NCI-H146 treated with DMSO at 0.1 percent for 48 hours (cell line): ENCODE measurements at regions not wholly inside any gene's neighbourhood (a gene's known extent, or its start where the extent isn't known, plus 50 kb on each side); places are given as distances from the start of the nearest gene placed in this dataset.

Experiments
- DNase-seq: peaks from one replicate; lab custom pipeline; 2025; ENCODE audit not compliant: unreplicated experiment; lab: John Stamatoyannopoulos, UW

DNA sequence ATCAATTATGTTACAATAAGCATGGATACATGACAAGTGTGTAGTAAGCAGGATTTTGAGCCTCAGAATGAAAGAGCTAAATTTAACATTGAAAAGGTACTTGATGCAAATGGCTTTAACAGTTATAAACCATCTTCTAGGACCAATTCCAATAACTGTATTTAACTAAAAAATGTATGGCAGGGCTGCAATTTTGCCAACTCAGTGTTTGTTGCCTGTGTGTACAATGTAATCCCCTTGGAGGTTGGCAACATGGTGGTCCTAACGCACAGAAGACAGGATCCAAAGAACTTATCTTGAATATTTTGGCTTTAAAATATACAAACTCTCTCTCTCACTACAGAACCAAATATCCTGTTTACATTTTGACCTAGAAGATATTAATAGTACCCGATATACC is 2314.1 kb downstream of the LRRC4C start:
- DNase-seq, result no peak

DNA sequence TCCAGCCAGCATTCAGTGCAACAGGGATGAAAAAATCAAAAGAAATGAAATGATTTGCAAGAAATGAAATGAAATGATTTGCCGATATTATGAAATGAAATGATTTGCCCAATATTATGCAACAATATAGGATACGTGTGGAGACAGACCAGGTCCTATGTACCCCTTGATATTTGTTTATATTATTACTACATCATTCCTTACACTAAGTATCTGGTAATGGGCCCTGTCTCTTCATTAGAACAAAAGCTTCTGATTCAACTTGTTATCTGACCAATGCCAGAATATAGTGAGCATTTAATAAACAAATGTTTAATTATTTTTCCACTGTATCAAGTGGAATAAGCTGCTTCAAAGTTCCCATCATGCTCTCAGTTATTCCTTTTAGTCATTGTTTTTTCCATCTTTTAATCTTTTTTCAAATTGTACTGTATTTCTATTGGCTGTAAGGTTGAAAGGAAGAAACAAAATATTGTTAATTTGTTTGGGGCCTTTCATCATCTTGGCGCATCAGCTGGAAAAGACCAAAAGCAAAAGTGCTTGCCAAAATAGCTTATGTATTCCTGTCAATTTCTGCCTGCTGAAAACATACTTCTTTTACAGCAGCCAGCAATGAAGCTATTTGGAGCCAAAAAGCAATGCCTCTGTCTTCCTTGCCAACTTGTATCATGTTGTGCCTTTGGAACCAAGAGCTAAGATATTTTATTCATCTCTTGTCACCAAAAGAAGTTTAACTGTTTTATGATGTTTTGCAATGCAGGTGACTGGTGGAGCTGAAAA is 2314.9 kb downstream of the LRRC4C start:
- no peak for DNase-seq

DNA sequence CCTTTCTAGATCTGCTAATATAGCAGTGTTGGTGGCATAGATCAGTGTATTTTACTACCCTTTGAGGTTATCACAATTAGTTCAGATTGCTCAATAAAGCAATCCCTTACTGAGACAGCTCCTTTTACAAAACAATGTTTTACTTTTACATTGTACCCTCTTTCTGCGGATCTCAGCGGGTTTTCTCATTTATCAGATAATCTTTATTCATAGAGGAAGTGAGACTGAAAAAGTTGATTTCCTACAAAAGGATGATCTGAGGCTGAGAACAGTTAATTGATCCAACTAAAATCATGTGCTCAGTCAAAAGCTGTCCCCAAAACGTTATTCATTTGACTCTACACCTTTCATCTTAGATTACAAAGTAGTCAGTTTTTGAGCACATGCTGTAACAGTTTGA is 2319.9 kb downstream of the LRRC4C start:
- DNase-seq, result no peak

DNA sequence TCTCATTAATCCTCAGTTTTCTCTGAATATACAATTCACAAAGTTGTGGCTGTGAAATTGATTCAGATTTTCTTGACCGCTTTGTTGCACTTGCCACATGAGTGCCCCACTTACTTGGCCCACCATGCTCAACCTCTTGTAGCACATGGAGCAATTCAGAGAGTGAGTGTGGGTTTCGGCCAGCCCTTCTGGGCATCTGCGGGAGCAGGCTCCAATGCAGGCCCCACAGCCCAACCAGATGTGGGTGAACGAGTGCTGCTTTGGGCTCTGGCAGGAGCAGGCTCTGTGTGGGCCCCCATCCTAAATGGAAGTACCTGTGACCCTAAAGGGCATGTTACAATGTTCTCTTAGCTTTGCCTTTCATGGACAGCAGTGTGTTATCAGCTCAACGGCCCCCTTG is 2338.6 kb downstream of the LRRC4C start:
- no peak for DNase-seq

DNA sequence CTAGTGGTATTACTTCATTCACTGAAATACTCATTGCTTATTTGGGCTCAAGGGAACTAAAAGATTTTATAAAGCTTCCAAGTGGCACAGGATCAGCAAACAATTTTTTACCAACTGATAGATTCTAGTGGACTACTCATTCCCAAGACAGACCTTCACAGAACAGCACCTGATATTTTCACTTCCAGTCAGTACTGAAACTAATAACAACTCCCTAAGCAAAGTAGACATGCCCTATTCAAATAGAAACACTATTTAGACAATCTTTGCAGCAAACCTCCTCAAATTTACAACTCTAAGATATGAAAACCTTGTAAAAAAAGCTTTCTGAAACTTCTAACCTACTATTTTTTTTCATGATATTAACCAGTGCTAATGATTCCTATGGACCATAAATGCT is 2345.8 kb downstream of the LRRC4C start:
- DNase-seq, result no peak

DNA sequence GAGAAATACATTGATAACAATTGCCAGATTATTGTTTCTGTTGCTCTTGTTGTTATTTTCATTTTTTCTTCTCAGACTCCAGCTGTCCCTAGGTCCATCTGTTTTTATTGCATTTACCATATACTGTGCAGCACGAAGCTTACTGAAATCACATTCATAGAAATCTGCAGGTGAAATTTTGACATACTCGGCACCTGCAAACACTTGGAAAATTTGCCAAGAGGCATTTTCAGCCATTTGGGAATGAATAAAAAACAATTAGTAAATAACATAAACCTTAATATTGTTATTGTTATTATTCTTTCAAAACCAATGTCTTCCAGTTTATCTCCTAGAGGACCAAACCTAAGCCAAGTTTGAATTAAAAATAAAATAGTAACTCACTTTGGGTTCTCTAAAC is 2357.2 kb downstream of the LRRC4C start:
- DNase-seq, result no peak

DNA sequence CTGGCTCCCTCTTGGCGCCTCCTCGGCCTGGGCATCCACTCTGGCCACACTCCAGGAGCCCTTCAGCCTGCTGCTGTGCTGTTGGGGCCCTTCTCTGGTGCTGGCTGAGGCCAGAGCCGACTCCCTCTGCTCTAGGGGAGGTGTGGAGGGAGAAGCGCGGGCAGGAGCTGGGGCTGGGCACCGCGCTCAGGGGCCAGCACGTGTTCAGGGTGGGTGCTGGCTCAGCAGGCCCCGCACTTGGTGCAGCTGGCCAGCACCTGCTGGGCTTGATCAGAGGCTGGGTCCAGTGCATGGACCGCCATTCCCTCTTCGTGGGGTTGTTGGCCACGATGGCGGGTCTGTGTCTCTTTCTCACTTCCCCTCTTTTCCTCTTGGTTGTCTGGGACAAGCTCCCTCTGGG is 2381.0 kb downstream of the LRRC4C start:
- DNase-seq, result no peak

DNA sequence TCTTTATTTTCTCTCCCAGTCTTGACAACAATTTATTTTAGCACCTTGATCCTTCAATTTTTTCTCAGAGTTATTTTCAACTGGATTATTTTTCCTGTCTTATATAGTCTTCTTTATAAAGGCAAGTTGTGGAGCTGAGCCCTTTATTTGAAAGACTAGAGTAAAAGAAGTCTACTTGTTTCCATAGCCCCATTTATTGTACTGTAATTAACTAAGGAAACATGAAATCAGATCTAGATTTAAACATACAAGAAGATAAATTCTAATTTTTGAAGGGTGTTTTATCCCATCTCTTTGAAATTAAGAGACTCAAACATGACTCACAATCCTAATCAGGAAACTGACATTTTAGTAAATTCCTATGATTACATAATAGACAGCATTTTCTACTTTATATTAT is 2421.8 kb downstream of the LRRC4C start:
- DNase-seq, result no peak

DNA sequence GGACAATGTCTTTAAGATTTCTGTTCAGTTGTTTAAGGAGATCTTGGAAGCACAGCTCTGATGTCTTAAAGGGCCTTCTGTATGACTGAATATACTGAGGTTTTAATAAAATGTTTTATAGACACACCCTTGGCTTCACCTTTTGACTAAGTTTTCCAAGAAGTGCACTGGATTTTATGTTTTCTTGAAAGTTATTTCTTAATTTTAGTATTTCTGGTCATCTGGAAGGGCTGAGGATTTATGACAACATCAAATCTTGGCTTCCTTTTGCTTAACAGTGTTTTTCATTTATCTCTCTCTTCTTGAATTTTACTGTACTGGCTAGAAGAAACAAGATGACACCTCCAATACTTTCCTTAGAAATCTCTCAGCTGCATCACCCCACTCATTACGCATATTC is 2423.4 kb downstream of the LRRC4C start:
- no peak for DNase-seq

DNA sequence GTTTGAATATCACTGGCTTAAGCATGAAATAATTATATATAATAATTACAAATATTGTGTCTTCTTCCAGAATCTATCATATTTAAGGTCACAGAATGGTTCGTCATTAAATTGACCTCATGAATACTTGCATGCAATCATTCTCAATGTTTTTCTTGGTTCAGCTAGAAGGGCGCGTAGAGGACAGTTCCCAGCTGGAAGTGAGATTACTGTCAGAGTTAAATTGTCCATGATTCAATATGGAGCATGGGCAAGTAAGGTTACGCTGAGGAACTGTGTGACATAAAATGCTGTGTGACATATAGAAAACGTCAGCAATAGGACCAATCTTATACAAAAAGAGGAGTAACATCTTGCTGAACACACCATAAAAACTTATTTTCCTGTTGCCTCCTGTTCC is 2423.5 kb upstream of the RAG2 start:
- DNase-seq, result no peak

DNA sequence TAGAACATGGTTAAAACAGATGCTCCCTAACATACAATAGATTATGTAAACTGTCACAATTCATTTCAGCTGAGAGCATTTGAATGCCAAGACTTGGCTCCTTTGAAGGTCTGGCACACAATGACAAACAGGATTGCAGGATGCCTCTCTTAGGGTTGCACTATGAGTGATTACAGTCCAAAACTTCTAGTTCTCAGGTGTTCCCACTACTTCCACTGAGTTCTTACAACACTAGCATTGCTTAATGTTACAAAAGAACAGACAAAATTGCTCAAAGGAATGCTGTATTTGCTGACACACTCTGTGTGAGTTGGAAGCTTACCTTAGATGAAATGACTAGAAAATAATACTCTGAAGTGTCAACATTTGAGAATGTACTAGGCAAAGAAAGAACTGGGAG is 2413.8 kb upstream of the RAG2 start:
- DNase-seq, result no peak

DNA sequence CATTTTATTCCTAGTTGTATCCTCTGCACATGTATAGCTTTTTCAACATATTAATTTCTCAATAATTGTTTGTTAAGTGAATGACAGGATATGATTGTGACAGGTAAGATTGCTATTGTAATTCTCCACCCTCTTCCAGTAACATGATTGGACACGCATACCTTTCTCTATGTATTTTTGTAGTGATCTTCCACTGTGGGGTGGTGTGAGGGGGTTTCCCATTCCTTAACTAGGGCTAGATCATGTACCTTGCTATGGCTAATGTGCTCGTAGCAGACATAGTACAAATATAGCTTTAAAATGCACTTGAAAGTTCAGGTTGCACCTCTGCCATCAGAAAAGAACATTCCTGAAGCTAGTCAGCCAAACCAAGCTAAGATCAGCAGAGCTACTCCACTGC is 2392.8 kb upstream of the RAG2 start:
- no peak for DNase-seq

DNA sequence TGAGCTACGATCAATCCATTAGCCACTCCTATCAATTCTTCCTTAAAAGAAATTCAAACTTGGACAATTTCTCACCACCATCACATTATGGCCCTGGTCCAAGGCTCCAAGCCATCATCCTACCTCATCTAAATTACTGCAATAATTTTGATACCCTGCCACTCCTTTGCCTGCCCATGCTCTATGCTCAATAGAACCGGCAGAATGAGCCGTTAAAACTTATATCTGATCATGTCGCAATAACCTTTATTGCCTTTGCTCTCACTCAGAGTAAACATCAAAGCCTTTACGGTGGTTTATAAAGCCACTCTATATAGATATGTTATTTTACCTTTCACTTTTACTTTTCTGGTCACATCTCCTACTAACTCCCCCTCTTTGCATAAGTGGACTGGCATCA is 2392.1 kb upstream of the RAG2 start:
- DNase-seq, result no peak

DNA sequence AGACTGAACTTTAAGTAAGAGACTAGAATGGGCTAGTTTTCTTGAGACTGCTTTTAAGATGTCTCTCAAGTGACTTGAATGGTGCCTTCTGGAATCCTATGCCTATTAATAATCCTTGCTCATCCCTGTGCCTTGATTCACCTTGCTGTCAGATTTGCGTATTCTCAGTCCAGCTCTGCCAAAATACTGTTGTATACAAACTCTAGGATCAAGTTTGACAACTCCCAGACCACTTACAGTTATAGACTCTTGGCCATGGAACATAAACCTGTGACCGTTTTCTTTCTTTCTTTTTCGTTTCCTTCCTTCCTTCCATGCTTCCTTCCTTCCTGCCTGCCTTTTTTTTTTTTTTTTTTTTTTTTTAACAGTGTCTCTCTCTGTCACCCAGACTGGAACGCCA is 2390.9 kb upstream of the RAG2 start:
- no peak for DNase-seq

DNA sequence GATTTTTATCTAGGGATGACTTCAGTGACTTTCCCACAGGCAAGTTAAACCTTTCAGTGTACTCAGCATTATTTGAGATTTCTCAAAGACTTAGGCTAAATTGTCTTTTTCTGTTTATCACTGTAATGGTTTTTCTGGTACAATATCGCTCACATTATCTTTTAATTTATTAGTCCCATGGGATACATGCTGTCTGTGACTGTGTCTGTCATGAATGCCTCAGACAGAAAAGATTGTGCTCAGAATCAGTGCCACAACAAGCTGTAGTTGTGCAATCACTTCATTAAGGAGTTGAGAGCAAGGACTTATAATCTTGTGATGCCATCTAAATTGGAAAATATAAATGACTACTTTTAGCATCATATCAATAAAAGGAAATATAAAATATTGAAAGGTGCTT is 2374.2 kb upstream of the RAG2 start:
- no peak for DNase-seq

DNA sequence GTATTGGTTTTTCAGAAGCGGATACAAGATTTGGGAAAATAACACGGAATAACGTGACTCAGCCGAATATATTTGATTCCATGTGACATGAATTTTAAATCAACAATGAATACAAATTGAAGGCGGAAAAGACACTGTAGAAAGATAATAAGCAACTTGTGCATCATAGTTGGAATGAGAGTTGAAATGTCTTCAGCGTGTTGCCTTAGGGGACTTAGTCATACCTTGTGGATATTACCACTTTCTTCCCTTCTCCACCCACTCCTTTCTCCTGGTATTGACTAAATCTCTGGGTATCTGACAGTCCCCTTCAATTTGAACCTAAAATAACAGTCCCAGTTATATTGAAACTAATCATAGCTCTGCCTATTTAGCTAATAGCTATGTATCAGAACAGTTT is 2373.1 kb upstream of the RAG2 start:
- DNase-seq, result no peak

DNA sequence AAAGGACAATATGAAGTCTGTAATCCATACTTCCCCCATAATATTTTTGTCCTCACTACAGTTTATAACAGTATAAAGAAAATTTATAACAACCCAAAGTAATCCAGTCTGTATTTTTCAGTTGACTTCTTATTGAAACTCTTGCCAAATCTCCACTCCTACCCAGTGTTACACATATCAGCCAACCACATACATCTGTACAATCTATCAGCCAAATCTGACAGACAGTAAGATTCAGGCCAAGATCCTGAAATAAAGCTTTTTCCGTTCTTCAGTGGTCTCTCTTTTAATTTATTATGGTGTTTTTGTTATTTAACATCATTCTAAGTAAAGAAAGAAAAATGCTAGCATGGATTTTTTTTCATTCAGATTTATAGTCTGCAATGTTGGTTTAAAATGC is 2370.9 kb upstream of the RAG2 start:
- DNase-seq, result no peak

DNA sequence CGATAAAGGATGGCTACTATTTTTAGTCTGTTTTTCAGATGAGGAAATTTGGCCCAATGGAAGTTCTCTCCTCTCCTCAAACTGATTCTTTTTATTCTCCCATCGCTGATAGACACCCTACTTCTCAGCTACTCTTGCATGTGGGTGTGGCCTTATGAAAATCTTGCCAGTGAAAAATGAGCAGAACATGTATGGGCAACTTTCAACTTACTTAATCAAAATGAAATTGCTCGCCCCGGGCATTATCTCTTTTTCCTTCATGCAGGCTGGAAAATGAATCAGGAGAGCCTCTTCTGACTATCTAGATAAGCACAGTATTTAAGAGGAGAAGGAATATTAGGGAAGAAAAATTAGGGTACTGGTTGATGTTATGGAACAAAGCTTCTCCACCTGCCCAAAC is 2354.7 kb upstream of the RAG2 start:
- DNase-seq, result no peak

DNA sequence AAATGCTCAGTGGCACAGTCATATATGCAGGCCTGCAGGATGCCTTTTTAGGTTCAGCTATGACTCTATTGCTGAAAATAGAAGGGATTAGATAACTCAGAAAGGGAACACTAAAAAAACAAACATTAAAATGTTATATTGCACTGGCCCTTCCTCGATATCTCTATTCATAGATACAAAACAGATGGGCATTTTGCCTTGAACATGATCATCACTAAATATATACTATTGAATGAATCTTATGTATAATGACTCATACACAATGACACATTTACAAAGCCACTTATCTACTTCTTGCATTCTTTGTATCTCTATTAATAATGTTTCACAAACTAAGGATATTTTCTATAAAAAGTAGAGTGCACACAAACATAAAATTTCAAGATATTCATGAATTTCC is 2352.8 kb upstream of the RAG2 start:
- no peak for DNase-seq

DNA sequence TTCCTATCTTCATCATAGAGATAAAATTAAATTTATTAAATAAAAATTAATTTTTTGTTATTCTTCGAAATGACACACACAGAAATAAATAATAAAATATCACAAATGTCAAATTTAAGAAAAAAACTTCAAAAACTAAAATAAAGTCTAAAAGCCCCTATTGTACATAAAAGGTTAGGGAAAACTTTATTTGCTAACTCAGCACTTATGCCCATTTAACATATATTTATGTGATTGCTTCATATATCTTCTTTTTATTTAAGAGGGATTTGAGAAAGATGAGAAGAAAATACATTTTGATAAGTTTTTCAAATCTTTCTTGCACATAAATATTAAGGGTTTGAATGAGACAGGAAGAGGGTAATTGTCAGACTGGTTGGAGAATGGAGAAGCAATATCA is 2350.4 kb upstream of the RAG2 start:
- DNase-seq, result no peak

DNA sequence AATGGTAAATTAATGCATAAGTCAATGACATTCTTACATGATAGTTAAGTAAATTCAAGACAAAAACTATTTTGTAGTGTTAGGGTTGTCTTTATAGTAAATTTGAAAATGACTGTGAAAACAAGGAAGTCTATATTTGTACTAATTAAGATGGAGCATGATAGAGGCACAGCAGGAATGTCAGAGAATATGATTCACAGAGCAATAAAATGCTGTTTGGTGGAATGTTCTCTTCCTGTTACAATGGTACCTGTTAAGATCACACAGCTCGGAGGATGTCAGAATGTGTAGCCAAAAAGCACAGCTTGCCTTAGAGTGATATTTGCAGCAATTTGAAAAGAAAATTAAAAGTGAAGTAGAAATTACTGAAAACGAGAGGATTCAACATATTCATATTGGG is 2339.7 kb upstream of the RAG2 start:
- DNase-seq, result no peak

DNA sequence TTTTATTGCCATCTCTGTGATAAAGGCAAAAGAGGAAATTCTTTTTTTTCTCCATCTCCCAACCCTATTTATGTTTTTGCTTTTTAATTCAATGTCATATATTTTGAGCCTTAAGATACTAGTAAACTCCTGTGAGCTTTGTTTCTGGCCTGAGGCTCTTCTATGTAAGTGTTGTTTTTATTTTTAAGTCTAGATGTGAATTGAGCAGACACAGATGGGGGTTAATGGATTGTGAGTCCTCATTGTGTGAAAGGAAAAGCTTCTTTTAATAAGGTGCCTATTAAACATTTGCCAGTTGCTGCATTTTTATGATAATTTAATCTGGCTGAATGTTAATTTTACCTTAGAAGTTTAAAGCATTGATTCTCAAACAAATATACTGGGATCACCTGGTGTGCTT is 2337.9 kb upstream of the RAG2 start:
- DNase-seq, result no peak

DNA sequence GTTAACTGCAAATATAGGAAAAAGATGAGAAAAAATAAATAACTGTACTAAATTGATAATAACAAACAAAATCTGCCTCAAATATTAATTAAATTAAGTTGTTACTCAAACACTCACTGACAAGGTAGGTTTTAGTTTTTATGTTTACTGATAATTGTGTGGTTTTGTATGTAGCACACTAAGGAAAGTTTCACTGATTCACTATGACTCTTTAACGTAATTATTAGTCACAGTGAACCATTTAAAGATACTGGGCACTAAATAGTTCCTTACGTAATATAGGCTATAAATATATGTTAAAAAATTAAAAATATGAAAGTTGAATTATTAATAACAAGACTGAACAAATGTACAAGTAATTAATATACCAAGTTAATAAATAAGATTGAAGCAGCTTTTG is 2330.0 kb upstream of the RAG2 start:
- no peak for DNase-seq

DNA sequence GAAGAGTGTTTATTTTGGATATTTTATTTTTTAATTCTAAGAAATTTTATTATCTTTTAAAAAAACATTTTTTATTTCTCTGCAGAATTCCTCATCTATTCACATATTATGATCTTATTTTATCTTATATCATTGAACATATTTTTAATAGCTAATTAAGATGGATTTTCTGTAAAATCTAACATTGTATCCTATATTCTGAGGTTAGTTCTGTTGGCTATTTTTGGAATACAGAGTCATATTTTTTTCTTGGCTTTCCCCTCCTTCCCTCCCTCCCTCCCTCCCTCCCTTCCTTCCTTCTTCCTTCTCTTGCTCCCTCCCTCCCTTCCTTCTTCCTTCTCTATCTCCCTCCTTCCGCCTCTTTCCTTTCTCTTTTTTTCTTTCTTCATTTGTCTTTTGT is 2326.6 kb upstream of the RAG2 start:
- no peak for DNase-seq
